ENCODE measurements at regions not wholly inside any gene's neighbourhood (a gene's known extent, or its start where the extent isn't known, plus 50 kb on each side); places are given as distances from the start of the nearest gene placed in this dataset.
"Not testable (repeated sequence)": the region's sequence is repeated elsewhere in the genome, so short reads cannot be mapped to it uniquely, and the experiment has no call there.

- Histone ChIP-seq H3K36me3 (replicated peaks; ENCODE audit: control insufficient read depth, insufficient read depth, low read length) (no peaks in the 10 kb centered on the region), H3K4me3 (ENCODE audit: insufficient read depth, low read depth, low read length) (no peak overlapping the region), H3K27me3 (ENCODE audit: control insufficient read depth, insufficient read depth, low read length) (no peaks in the 10 kb centered on the region)
- peak; percentile 69 for DNase-seq
These were observed 89.5 kb upstream of the RUNX3 start for GRCh38 chr1:25019337-25020172.

- no peak for DNase-seq
- Histone ChIP-seq H3K27me3 (ENCODE audit: control insufficient read depth, insufficient read depth, low read length) (no peaks in the 10 kb centered on the region), H3K36me3 (replicated peaks; ENCODE audit: control insufficient read depth, insufficient read depth, low read length) (no peaks in the 10 kb centered on the region), H3K4me3 (ENCODE audit: insufficient read depth, low read depth, low read length) (no peak overlapping the region)
These were observed 88.9 kb upstream of the RUNX3 start for GRCh38 chr1:25018943-25019336.

GRCh38 chr1:25018110-25018735, 88.1 kb upstream of the RUNX3 start:
- Histone ChIP-seq H3K36me3 (replicated peaks; ENCODE audit: control insufficient read depth, insufficient read depth, low read length) (no peaks in the 10 kb centered on the region), H3K4me3 (ENCODE audit: insufficient read depth, low read depth, low read length) (no peak overlapping the region), H3K27me3 (ENCODE audit: control insufficient read depth, insufficient read depth, low read length) (no peaks in the 10 kb centered on the region)
- DNase-seq = no peak

GRCh38 chr1:25017436-25018109, 87.5 kb upstream of the RUNX3 start:
- Histone ChIP-seq H3K36me3 (replicated peaks; ENCODE audit: control insufficient read depth, insufficient read depth, low read length) (no peaks in the 10 kb centered on the region), H3K4me3 (ENCODE audit: insufficient read depth, low read depth, low read length) (no peak overlapping the region), H3K27me3 (ENCODE audit: control insufficient read depth, insufficient read depth, low read length) (no peaks in the 10 kb centered on the region; the same call in 1 of the 2 replicates)
- DNase-seq = peak; percentile 72

- H3K27me3 ChIP-seq (ENCODE audit: control insufficient read depth, insufficient read depth, low read length) = no peaks in the 10 kb centered on the region; the same call in 1 of the 2 replicates
- H3K4me3 ChIP-seq (ENCODE audit: insufficient read depth, low read depth, low read length) = no peak overlapping the region
- no peak for DNase-seq
- no peaks in the 10 kb centered on the region for H3K36me3 ChIP-seq (replicated peaks; ENCODE audit: control insufficient read depth, insufficient read depth, low read length)
These were observed 83.2 kb upstream of the RUNX3 start for GRCh38 chr1:25012966-25013962.

GRCh38 chr1:25011943-25012638, 82.0 kb upstream of the RUNX3 start:
- no peak for DNase-seq
- Histone ChIP-seq H3K27me3 (ENCODE audit: control insufficient read depth, insufficient read depth, low read length) (no peaks in the 10 kb centered on the region; the same call in 1 of the 2 replicates), H3K4me3 (ENCODE audit: insufficient read depth, low read depth, low read length) (no peak overlapping the region), H3K36me3 (replicated peaks; ENCODE audit: control insufficient read depth, insufficient read depth, low read length) (no peaks in the 10 kb centered on the region)

GRCh38 chr1:25011275-25011674, 81.2 kb upstream of the RUNX3 start:
- no peak for DNase-seq
- no peaks in the 10 kb centered on the region; the same call in 1 of the 2 replicates for H3K27me3 ChIP-seq (ENCODE audit: control insufficient read depth, insufficient read depth, low read length)
- H3K36me3 ChIP-seq (replicated peaks; ENCODE audit: control insufficient read depth, insufficient read depth, low read length) = no peaks in the 10 kb centered on the region
- H3K4me3 ChIP-seq (ENCODE audit: insufficient read depth, low read depth, low read length) = no peak overlapping the region

GRCh38 chr1:25009671-25010262, 79.7 kb upstream of the RUNX3 start:
- Histone ChIP-seq H3K27me3 (ENCODE audit: control insufficient read depth, insufficient read depth, low read length) (no peaks in the 10 kb centered on the region; the same call in 1 of the 2 replicates), H3K4me3 (ENCODE audit: insufficient read depth, low read depth, low read length) (no peak overlapping the region), H3K36me3 (replicated peaks; ENCODE audit: control insufficient read depth, insufficient read depth, low read length) (no peaks in the 10 kb centered on the region)
- no peak for DNase-seq

- no peaks in the 10 kb centered on the region for H3K36me3 ChIP-seq (replicated peaks; ENCODE audit: control insufficient read depth, insufficient read depth, low read length)
- H3K27me3 ChIP-seq (ENCODE audit: control insufficient read depth, insufficient read depth, low read length) = no peaks in the 10 kb centered on the region; the same call in 1 of the 2 replicates
- DNase-seq = no peak
- no peak overlapping the region for H3K4me3 ChIP-seq (ENCODE audit: insufficient read depth, low read depth, low read length)
These were observed 78.1 kb upstream of the RUNX3 start for GRCh38 chr1:25008192-25008485.

- H3K36me3 ChIP-seq (replicated peaks; ENCODE audit: control insufficient read depth, insufficient read depth, low read length); DNase-seq; H3K4me3 ChIP-seq (ENCODE audit: insufficient read depth, low read depth, low read length); H3K27me3 ChIP-seq (ENCODE audit: control insufficient read depth, insufficient read depth, low read length): not testable (repeated sequence)
These were observed 77.5 kb upstream of the RUNX3 start for GRCh38 chr1:25007390-25008191.

GRCh38 chr1:25006770-25007169, 76.7 kb upstream of the RUNX3 start:
- DNase-seq = no peak
- no peaks in the 10 kb centered on the region for H3K27me3 ChIP-seq (ENCODE audit: control insufficient read depth, insufficient read depth, low read length)
- H3K36me3 ChIP-seq (replicated peaks; ENCODE audit: control insufficient read depth, insufficient read depth, low read length) = no peaks in the 10 kb centered on the region
- no peak overlapping the region for H3K4me3 ChIP-seq (ENCODE audit: insufficient read depth, low read depth, low read length)

- DNase-seq = no peak
- H3K27me3 ChIP-seq (ENCODE audit: control insufficient read depth, insufficient read depth, low read length) = no peaks in the 10 kb centered on the region
- H3K36me3 ChIP-seq (replicated peaks; ENCODE audit: control insufficient read depth, insufficient read depth, low read length) = no peaks in the 10 kb centered on the region
- no peak overlapping the region for H3K4me3 ChIP-seq (ENCODE audit: insufficient read depth, low read depth, low read length)
These were observed 74.3 kb upstream of the RUNX3 start for GRCh38 chr1:25004355-25004754.

Data from H7 (cell line).